HG03139 (cell line): ENCODE measurements at regions not wholly inside any gene's neighbourhood (a gene's known extent, or its start where the extent isn't known, plus 50 kb on each side); places are given as distances from the start of the nearest gene placed in this dataset.
"Not testable (repeated sequence)": the region's sequence is repeated elsewhere in the genome, so short reads cannot be mapped to it uniquely, and the experiment has no call there.

Experiments used
- ATAC-seq: cut with Tn5 transposase; IDR thresholded peaks from one replicate; pipeline ENCODE4 v1.9.1; 2021; ENCODE audit not compliant: unreplicated experiment

DNA sequence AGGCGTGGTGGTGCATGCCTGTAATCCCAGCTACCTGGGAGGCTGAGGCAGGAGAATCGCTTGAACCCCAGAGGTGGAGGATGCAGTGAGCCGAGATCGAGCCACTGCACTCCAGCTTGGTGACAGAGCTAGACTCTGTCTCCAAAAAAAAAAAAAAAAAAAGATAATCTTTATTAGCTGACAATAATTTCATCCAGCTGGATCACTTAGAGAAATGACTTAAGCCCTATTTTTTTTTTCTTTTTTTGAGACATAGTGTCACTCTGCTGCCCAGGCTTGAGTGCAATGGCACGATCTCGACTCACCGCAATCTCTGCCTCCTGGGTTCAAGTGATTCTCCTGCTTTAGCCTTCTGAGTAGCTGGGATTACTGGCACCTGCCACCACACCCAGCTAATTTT is 51.6 kb upstream of the MAP4K4 start:
- ATAC-seq = not testable (repeated sequence)

DNA sequence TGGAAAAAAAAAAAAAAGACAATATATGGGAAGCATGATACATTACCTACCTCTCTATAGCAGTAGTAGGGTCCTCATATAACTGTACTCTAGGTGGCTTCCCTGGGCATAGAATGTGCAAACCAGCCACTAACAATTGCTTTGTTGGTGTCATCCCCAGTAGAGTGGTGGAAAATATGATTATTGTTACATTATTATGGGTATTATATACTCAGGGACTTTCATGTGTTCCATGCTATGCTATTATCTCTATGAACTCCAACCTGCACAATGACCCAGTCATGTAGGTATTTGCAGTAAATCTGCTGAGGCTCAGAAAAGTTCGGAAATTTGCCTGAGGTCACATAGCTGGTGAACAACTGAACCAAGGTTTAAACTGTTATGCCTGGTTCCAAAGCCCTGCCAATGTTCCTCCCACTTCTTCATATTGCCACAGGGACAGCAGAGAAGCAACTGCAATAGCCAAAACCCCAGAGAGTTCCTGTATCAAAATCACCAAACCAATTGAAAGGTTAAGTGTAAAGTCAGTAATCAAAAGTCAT is 52.6 kb upstream of the MAP4K4 start:
- ATAC-seq = no peak

DNA sequence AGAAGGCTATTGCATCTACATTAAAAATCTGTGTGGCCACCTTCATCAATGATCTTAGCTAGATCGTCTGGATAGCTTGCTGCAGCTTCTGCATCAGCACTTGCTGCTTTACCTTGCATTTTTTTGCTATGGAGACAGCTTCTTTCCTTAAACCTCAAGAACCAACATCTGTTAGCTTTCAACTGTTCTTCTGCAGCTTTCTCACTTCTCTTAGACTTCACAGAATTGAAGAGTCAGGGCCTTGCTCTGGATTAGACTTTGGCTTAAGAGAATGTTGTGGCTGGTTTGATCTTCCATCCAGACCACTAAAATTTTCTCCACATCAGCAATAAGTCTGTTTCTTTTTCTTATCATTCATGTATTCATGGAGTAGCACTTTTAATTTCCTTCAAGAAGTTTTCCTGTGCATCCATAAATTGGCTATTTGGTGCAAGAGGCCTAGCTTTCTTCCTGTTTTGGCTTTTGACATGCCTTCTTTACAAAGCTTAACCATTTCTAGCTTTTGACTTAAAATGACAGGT is 54.4 kb upstream of the MAP4K4 start:
- ATAC-seq = no peak

DNA sequence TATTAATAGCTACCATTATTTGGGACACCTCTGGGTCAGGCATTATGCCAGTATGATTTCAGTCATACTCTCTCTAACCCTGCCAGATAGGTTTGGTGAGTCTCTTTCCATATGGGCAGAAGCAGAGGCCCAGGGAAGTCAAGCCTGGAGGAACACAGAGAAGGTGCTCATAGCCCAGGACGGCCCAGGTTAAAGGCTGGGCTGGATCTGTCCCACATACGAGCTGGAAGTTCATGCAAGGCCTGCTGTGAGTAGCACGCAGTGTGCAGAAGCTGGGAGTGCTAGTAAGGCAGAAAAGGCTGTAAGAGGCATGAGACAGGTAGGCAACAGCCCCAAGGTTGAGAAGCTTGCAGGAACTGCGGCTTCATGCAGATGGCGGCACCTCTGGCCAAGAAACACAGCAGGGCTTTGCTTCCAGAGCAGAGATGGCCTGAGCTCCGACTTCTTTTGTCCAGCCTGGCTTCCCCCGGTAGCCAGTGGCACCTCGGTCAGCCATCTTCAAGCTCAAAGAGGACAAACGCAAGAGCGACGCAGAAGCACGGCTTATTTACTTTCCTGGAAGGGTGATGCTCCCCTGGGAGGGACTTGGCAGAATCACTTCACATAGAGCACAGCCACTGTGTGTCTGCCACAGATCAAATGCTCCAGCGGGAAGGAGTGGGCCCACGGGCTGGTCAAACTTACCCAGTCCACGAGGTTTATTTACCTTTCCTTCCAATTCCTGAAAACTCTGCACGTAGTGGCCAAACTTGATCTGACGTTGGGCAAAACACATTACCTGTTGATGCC is 58.5 kb upstream of the MAP4K4 start:
- ATAC-seq = no peak

DNA sequence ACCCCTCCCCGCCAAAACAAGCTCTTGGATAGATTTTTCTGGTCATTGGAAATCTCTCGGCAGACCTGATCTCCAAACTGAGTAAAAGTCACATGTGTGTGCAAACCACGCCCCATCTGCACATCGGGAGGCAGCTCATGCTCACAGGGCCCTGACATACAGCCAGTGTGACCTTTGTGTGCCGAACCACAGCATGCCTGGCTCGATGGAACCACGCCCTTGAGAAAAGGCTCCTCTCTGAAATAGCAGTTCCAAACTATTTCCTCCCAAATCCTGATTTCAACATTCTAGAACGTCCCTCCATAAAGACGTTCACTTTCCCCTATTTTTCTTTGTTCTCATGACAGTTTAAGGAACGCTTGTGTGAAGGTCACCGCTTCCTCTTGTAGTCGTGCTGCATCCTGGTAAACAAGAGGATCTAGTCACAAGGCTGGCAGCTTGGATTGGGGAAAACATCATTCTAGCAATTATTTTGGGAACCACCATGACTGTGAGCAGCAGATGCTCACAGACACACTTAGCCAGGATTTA is 59.3 kb upstream of the MAP4K4 start:
- ATAC-seq = no peak

DNA sequence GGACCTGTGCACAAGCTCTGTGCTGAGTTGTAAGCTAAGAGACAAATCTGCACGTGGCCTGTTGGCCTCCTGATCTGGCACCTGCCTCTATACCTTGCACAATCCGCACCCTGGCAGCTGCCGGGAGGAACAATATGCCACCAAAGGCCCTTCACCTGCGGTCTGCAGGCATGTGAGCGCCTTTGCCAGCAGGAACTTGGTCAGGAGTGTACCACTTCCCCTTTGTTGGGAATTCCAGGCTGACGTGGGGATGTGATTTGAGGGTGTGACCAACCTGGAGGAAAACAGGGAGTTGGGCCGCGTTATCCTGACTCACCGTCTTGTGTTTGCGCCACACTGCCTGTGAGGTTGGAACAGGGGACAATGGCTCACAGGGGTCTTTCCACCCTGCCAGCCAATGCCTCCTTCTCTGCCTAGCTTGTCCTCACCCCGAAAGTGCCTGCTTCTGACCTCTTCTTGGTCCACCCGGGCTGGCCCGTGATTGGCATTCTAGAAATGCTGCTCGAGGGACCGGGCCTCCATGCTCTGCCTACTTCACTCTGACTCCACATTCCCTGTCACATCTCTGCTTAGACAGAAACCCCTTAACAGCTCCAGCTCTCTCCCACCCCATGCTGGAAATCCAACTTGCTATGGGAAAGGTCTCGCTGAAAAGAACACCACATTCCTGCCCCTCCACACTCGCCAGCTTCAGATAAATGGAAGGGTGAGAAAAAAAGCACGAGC is 67.1 kb upstream of the MAP4K4 start:
- no peak for ATAC-seq

DNA sequence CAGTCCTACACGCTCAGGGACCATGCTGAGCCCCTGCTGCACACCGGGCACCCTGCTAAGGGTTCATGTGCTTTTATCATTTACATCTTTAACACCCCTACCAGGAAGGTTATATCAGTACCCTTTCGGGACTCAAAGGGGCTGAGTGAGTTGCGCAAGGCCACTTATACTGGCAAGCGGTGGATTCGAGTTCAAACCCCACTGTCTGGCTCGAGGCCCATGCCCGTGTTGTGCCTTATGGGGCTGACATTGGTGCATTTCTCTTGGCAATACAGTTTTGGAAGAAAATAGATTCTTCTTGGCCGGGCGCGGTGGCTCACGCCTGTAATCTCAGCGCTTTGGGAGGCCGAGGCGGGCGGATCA is 69.5 kb upstream of the MAP4K4 start:
- ATAC-seq = no peak

DNA sequence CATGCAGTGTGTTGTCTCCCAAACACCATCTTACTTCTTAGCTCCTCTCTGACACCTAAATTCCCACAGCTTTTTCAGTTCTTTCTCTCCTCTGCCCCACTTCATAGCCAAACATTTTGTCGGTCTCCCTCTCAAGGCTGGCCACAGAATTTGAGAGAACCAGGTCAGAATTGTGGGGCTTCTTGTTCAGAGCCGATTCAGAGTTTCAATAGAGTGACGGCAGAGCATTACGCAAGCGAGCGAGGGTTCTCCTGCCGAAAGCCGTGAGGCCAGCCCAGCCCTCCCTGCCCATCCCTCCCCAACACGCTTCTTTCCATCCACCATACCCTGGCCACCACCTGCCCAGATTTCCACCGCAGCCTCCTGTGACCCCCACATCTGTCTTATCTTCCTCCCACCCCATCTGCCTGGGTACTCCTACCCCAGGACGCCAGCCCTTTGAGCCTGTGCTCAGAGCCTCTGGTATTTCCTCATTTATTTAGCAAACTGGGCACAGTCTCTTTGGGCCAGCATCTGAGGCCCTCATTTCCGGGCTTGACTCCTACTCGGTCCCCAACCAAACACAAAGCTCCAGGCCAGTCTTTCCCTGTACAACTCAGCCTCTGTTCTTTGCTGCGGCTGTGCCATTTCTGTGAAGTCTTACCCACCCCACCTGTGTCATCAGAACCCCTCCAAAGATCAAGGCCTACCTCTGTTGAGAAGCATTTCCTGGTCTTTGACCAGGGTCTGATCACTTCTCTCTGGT is 70.0 kb upstream of the MAP4K4 start:
- ATAC-seq = no peak

DNA sequence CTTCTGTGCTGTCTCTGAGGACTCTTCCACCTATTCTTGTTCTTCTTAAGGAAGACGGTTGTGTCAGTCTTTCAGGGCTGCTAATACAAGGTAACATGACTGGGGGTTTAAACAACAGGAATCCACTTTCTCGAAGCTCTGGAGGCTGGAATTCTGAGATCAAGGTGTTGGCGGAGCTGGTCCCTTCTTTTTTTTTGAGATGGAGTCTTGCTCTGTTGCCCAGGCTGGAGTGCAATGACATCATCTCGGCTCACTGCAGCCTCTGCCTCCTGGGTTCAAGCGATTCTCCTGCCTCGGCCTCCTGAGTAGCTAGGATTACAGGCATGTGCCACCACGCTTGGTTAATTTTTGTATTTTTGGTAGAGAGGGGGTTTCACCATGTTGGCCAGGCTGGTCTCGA is 71.7 kb upstream of the MAP4K4 start:
- not testable (repeated sequence) for ATAC-seq

DNA sequence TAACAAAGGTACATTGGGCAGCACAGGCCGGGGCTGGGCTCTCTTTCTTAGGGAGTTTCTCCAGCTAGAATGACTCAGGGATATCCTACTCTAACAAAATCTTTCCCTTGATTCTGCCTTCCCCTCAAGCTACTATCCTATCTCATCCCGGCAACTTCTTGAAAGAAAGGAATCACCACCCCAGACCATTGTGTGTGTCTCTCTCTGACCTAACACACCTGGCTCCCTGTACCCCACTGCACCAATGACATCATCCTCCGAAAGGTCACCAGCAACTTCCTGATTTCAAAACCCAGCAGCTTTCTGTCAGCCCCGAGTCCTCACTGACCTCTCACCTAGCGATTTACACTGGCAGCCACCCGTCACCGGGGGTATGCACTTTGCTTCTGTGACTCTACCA is 72.1 kb upstream of the MAP4K4 start:
- no peak for ATAC-seq

DNA sequence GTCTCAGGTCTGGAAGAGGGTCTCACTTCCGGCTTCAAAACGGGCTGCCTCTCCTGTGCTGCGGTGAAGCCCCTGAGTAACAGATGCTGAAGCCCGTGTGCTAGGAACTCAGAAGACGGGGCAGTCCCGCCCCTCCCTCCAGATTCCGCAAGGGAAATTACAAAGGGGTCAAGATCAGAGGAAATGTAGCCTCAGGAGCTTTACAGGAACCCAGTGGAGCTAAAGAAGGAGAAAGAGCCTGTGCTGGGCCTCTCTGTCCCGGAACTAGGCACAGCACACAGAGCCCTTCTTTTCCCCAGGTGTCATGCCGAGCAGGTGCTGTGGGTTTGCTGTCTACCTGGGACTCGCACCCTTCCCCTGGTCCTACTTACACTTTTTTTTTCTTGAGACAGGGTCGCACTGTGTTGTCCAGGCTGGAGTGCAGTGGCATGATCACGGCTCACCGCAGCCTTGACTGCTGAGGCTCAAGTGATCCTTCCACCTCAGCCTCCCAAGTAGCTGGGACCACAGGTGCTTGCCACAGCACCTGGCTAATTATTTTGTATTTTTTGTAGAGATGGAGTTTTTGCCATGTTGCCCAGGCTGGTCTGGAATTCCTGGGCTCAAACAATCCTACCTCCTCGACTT is 72.7 kb upstream of the MAP4K4 start:
- ATAC-seq = no peak

DNA sequence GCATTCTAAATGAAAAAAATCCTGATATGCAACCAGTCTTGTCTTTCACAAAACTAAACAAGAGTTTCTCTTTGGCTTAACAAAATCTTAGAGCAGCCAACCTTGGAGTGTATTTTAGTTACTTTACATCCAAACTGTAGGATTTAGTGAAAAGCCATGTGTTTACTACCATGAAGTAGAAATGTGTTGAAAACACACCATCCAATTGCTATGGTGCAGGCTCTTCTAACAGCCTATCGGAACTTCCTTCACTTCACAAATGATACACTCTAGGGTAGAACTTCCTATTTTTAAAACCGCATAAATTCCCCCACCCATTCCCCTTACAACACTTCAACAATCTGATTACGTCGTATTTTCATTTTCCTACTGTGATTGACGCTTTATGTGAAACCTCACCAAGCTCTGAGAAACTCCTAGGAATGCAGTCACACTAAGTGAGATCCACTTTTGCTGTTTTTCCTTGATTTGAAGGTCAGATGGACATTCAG is 74.4 kb upstream of the MAP4K4 start:
- ATAC-seq = peak; percentile 61

DNA sequence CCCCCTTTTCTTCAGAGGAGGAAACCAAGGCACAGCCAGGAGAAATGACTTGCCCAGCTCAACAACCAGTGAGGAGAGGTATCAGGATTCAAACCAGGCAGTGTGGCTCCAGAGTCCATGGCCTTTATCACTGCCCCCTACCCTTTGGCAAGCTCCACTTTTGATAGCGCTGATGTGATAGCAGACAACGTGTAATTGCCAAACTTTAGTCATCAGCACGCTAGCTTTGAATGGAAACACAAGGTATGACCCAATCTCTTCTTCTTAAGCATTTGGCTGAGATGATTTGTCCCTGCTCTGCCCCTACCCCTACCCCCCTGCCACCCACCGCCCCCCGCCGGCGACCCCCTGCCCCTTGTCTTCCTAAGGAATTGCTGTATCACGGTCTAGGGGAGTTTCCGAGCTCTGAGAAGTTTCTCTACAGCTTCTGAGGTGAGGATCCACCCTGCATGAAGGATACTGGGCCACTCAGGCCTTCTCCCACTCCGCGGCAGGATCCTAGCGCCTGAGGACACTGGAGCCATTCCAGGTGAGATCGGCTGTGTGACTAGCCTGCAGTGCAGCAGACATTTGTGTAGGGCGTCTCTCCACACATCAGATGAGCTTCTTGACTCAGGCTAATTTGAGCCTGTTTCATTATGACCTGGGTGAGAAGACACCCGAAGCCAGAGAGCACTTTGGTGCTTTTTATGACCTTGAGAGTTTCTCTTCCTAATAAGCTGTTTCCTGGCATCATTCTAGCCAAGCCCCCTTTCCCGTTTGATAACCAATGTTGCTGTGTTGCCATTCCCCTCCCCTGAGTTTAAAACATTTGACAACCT is 75.1 kb upstream of the MAP4K4 start:
- ATAC-seq = peak; percentile 64

DNA sequence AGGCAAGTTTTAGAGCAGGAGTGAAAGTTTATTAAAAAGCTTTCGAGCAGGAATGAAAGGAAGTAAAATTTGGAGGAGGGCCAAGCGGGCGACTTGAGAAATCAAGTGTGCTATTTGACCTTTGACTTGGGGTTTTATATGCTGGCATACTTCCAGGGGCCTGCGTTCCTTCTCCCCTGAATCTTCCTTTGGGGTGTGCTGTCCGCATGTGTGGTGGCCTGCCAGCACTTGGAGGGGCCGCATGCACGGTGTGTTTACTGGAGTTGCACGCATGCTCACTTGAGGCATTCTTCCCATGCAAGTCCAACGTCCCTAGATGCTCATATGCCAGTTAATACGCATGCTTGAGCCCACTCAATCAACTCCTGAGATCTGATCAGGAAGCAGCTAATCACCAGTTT is 78.3 kb upstream of the MAP4K4 start:
- no peak for ATAC-seq

DNA sequence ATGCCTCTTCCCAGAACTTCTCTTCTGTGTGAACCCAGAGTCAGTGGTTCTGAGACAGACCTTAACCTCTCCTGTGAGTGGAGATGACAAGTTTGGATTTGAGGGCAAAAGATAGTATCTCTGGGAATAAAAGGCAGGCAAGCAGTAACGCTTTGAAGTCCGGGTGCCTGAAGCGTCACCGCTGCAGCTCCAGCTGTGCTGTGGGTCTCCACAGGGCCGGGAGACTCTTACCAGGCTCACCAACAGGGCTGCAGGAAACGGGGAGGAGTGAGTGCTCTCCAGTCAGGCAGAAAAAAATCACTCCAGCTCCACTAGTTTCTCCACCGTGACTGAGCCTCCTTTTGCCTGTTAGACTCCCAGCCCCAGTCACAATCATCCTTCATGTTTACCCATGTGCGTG is 79.7 kb upstream of the MAP4K4 start:
- no peak for ATAC-seq

DNA sequence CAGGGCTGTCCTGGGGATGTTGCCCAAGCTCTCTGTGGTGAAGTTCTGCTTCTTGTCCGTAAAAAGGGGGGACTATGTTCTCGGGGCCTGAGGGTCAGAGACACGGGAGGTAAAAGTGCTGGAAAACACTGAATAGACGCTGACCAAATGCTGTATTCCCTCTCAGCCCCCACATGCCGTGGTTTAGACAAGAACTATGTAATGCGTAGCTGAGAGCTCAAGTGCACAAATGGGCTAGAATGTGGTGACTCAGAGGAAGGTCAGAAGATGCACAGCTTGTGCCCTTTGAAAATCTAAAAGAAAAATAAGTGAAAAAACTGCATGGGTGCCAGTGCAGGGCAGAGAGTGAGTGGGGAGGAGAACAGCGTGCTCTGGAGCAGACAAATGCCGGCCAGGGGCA is 80.3 kb upstream of the MAP4K4 start:
- no peak for ATAC-seq

DNA sequence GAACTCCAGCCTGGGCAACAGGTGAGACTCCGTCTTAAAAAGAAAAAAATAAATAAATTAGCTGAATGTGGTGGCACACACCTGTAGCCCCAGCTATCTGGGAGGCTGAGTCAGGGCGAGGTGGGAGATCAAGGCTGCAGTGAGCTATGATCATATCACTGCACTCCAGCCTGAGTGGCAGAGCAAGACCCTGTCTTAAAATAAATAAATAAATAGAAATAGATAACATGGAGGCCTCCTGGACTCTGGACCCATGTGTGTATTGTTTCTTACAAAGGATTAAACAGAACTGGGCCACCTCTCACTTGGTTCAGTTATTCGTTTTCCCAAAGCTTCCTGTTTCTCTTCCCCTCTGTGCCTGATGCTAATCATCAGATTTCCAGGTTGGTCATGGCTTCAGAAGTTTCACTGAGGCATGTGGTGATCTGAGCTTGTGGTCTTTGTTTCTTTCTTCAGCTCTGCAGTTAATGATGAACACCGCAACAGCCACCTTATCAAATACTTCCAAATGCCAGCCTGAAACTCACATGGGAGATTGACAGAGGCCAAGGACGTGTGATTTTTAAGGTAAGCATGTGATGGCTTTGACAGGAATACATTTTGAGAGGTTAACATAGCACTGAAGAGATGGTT is 83.3 kb upstream of the MAP4K4 start:
- ATAC-seq = no peak

DNA sequence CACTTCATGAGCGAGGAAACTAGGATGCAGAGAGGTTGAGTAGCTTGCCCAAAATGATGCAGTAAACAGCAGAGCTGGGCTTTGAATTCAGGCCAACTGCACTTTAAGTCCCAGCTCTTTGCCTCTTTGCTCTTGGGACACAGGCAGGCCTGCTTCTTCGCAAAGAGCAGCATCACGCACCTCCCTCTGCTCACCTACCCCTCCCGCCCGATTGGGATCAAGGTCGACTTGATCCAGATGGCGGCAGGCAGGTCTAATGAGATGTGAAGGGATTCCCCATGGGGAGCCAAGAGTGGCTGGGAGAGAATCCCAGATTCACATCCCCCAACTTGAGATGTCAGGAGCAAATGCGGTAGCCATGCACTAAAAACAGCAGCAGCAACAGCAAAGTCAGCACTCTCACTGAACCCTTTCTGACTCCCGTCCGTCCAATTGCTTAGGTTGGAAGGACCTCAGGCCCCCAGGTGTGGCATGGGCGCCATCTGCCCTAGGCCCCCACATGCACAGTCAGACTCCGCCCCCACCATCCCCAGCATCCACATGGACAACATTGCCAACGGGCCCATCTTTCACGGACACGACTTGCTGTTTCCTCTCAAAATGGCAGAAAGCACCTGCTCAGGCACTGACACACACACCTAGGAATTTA is 84.3 kb upstream of the MAP4K4 start:
- ATAC-seq = no peak

DNA sequence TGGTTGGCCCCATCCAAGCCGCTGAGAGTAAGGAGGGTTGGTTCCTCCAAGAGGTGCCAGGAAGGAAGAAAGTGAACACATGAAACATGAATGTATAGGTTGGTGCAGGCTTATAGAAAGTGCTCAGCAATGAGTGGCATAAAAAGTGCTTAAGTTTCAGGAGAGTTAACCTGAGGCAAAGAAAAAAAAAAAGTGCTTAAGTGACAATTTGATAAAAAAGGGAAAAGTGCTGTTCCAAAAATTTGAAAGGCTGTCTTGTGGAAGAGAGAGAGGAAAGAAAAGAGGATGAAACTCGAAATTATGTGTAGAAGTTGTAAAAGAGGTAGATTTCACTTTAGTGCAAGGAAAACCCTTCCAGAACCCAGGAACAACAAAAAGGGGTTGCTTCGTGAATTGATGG is 85.5 kb upstream of the MAP4K4 start:
- no peak for ATAC-seq
